Stimulated activated CD4-positive, alpha-beta T cell treated with anti-CD3 and anti-CD28 coated beads, Interleukin-1b, Interleukin-23, amount 100 ng/mL, for 24 hours (primary cell): ENCODE measurements at regions not wholly inside any gene's neighbourhood (a gene's known extent, or its start where the extent isn't known, plus 50 kb on each side); places are given as distances from the start of the nearest gene placed in this dataset.

ENCODE experiments used
- DNase-seq, 4 experiments: peaks; one replicate each; pipeline ENCODE4 v3.0.0-alpha.2; 2020; ENCODE audit warnings: low read depth in 4 of 4, low spot score in 1 of 4

- DNase-seq = no peak
Measured at GRCh38 chrX:8971116-8971515, 62.8 kb downstream of the FAM9B start.

GRCh38 chrX:8969378-8969777 is 64.5 kb downstream of the FAM9B start:
- DNase-seq = no peak

GRCh38 chrX:8967461-8967860 is 66.5 kb downstream of the FAM9B start:
- DNase-seq = no peak

- DNase-seq = no peak
Measured at GRCh38 chrX:8960957-8961468, 72.9 kb downstream of the FAM9B start.

GRCh38 chrX:8955511-8955910 is 78.4 kb downstream of the FAM9B start:
- no peak for DNase-seq

- DNase-seq = no peak
Measured at GRCh38 chrX:8946563-8946962, 87.4 kb downstream of the FAM9B start.

GRCh38 chrX:8939322-8939721 is 94.6 kb downstream of the FAM9B start:
- no peak for DNase-seq

GRCh38 chrX:8927701-8928100 is 106.2 kb downstream of the FAM9B start:
- DNase-seq = no peak

- no peak for DNase-seq
Measured at GRCh38 chrX:8927066-8927635, 106.8 kb downstream of the FAM9B start.

GRCh38 chrX:8921615-8922014 is 112.3 kb downstream of the FAM9B start:
- no peak for DNase-seq

- no peak for DNase-seq
Measured at GRCh38 chrX:8919801-8920200, 114.1 kb downstream of the FAM9B start.

- no peak for DNase-seq
Measured at GRCh38 chrX:8916697-8917096, 115.5 kb upstream of the FAM9A start.

- DNase-seq = no peak
Measured at GRCh38 chrX:8914681-8915080, 113.5 kb upstream of the FAM9A start.

GRCh38 chrX:8913655-8914409 is 112.6 kb upstream of the FAM9A start:
- no peak for DNase-seq

- no peak for DNase-seq
Measured at GRCh38 chrX:8907688-8908087, 106.5 kb upstream of the FAM9A start.

- DNase-seq = no peak
Measured at GRCh38 chrX:8906299-8906938, 105.2 kb upstream of the FAM9A start.

- DNase-seq = no peak
Measured at GRCh38 chrX:8897259-8897658, 96.1 kb upstream of the FAM9A start.

GRCh38 chrX:8890794-8891193 is 89.6 kb upstream of the FAM9A start:
- no peak for DNase-seq

GRCh38 chrX:8887004-8887403 is 85.8 kb upstream of the FAM9A start:
- DNase-seq = no peak

GRCh38 chrX:8879750-8880149 is 78.6 kb upstream of the FAM9A start:
- peak in 3 of 4 experiments; percentile 0 to 10 (median 7) for DNase-seq

GRCh38 chrX:8873956-8874355 is 72.8 kb upstream of the FAM9A start:
- DNase-seq = no peak

- DNase-seq = no peak
Measured at GRCh38 chrX:8873102-8873501, 71.9 kb upstream of the FAM9A start.
